DMS53 (cell line): ENCODE measurements at regions not wholly inside any gene's neighbourhood (a gene's known extent, or its start where the extent isn't known, plus 50 kb on each side); places are given as distances from the start of the nearest gene placed in this dataset.

Source experiments
- DNase-seq: peaks from one replicate; lab custom pipeline; 2025; lab: John Stamatoyannopoulos, UW

DNA sequence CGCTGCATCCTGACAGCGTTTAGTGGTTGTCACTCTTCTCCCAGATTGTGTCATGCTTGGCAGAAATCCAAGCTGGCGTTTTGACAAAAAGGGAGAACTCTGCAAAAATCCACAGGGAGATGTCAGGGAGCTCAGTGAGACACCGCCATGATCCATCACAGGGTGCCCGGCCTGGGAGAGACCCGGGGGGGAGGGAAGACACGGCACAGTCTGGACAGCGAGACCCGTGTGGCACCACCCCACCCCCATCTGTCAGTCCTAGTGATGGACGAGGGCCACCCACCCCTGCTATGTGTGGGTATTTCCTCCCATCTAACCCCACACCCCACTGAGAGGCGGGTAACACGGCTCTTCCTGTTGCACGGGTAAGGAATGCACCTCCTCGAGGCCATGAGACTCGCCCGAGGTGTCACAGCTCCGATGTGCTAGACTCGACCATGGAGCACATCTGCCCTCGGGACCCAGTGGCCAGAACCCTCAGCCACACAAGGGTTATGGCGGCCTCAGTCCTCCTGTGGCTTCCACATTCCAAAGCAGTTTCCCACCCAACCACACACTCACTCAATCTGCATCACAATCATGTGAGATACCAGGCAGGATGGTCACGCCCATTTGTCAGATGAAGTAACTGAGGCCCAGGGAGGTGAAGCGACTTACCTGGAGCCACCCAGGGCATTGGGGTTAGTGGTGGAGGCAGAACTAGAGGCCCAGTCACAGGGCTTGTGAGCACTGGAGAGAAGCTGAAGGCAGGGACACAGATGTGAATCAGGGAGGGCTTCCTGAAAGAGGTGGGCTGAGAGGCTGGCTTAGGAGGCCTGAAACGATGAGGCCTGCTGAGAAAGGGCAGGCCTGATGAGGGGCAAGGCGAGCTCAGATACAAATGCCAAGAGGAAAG, 688.5 kb downstream of the MATN1 start:
- no peak for DNase-seq

- DNase-seq: no peak
These were observed 689.2 kb downstream of the MATN1 start for GRCh38 chr1:30034105-30034626.

DNA sequence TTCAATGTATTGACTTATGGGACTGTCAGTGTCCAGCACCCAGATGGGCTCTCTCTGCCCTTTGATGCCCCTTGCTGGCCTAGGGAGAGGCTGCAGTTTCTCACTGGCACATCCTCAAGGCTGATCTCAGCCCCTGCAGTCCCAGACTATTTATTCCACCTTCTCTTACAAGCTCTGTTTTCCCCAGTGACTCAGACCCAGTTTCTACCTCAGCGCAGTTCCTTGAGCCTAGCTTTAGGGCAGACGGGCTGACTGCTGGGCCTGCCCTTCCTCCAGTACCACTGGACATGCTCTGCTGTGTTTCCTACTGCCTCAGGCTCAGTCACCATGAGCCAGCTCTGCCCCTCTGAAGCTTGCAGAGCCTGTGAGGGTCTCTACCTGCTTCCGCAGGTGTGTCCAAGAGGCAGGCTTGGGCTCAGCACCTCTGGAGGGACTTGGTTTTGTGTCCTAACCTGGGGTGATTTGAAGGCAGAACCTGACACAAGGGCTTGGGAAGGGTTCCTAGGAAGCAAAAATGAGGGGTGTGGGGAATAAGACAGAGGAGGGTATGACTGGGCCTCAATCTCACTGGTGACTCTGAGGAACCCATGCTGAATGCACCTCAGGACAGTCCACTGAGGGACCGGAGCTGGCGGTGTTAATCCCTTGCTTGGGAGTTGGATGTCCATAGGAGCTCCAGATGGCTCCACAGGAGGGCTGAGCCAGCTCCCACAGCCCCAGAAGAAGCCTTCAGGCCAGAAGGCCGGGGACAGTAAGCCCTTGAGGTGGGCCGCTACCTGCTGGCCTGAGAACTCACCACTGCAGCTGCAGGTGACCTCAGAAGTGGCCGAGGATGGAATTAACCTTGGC, 689.9 kb downstream of the MATN1 start:
- no peak for DNase-seq

DNA sequence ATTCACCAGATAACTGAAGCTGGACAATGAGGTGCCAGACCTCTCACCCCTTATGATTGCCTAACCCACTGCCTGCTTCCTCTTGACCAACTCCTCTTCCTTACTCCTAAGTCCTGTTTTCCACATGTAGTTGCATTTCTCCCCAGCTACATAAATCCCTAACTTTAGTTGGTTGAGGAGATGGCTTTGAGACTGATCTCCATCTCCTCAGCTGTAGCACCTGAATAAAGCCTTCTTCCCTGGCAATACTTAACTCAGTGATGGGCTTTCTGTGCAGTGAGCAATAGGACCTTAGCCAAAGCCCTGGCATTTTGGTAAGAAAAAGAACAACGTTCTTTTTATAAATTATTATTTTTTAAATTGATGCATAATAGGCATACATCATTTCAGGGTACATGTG, 691.1 kb downstream of the MATN1 start:
- DNase-seq: no peak

GRCh38 chr1:30029677-30030076, 693.7 kb downstream of the MATN1 start:
- no peak for DNase-seq

GRCh38 chr1:30028939-30029338, 694.4 kb downstream of the MATN1 start:
- DNase-seq: no peak

- DNase-seq: no peak
These were observed 695.1 kb downstream of the MATN1 start for GRCh38 chr1:30028283-30028682.

GRCh38 chr1:30027247-30027646, 696.1 kb downstream of the MATN1 start:
- no peak for DNase-seq

- DNase-seq: no peak
These were observed 698.8 kb downstream of the MATN1 start for GRCh38 chr1:30024411-30025195.

DNA sequence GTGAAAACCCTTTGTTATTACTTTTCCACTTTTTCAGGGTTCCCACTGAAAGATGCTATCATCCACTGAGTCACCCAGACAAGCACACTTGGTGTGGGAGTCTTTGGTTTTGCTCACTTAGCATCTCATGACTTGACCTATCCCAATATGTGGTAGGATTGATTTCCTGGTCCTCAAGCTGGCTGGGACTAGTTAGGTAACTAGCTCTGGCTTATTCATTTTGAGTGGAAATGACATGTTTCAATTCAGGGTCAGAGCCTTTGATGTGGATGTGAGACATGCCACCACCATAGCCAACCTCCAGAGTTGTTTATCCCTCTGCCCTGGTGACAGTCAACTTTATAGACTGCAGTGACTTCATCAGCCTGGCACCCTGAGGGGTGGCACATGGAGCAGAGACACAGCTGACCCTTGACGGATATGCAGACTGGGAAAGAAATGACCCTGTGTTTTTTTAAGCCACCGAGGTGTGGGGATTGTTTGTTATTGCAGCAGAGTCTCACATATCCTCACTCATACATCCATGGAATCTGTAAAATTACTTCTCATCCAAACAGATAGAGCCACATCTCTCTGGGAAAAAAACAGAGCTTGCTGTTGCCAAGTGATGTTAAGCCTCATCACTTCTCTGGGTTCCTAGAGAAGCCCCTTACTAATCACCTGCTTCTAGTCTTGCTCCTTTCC, 699.9 kb downstream of the MATN1 start:
- DNase-seq: no peak

DNA sequence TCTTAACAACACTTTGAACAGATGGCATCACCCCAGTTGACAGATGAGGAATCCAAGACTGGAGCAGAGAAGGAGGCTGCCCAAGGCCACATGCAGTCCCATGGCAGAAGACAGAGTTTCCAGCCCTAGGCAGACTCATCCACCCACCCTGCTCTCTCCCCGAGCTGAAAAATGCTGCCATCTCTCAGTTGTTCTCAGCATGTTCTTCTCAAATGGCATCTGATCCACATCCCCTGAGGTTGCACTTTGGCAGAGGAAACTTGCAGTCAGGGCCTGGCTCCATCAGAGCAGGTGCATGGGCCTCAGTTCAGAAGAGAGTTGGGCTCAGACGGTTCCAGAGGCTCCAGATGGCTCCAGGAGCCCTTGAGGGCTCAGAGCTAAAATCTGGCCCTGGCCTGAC, 709.4 kb downstream of the MATN1 start:
- DNase-seq: no peak

- DNase-seq: no peak
These were observed 710.6 kb downstream of the MATN1 start for GRCh38 chr1:30012455-30013440.

- DNase-seq: no peak
These were observed 711.4 kb downstream of the MATN1 start for GRCh38 chr1:30011970-30012369.

DNA sequence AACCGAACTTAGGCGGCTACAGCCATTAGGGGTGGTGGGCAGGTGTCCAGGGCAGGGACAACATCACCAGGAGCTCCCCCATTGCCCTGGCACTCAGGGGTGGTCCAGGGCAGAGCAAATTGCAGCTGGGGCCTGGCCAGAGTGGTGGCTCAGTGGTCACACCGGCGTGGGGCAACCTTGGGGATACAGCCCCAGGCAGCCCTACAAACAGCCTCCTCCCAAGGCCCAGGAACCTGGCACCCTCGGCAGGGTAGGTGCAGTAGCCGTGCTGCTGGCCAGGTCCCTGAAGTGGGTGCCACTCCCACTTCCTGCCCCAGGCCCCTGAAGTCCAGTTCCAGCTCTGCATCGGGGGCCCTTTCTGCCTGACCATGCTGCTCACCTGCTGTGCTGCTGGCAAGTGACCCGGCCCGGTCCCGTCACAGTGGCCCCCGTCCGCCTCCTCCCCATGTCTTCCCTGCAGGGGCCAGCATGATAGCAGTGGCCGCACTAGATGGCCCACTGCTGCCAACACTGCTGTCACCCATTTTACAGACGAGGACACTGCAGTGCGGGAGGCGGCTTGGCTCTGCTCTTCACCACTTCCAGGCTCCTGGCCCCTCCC, 712.8 kb downstream of the MATN1 start:
- no peak for DNase-seq

DNA sequence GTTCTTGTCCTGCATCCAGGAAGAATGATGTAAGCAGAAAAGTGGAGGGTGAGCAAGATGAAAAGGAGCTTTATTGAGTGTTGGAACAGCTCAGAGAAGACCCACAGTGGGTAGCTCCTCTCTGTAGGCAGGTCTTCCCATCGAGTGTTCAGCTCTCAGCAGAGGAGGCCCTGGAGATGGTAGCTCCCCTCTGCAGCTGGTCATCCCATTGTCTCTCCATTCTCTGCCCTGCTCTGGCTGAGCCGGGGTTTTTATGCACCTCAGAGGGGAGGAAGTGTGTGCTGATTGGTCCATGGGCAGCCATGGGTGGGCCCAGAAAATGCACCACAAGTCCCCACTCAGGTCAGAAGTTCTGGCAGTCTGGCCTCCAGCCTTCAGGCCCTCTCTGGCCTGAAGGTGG, 713.7 kb downstream of the MATN1 start:
- DNase-seq: no peak

DNA sequence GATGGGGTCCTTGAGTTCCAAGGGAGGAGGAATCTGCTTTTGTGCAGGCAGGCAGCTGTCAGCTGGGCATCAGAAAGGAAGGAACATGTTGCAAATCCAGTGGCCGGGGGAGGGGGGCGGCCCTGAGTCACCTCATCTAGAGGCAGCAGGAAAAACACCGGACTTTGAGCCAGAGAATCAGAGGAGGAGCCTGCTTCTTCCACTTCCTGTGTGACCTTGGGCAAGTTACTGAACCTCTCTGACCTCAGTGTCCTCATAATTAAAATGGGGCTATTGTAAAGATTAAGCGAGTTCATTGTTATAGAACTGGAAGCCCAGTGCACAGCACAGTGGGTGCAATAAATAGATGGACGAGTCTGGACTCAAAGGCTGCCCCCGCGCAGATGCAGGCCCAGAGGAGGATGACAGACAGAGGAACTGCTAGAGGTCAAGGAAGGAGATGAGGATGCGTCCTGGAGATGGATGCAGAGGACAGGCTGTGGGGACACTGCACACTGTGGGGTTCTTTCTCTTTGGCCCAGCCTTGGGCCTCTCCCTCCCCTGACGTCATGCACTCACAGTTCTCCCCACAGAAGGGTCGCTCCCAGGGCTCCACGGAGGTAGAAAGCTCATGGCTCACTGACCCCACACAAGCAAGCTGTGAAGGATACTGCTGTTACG, 714.3 kb downstream of the MATN1 start:
- no peak for DNase-seq

DNA sequence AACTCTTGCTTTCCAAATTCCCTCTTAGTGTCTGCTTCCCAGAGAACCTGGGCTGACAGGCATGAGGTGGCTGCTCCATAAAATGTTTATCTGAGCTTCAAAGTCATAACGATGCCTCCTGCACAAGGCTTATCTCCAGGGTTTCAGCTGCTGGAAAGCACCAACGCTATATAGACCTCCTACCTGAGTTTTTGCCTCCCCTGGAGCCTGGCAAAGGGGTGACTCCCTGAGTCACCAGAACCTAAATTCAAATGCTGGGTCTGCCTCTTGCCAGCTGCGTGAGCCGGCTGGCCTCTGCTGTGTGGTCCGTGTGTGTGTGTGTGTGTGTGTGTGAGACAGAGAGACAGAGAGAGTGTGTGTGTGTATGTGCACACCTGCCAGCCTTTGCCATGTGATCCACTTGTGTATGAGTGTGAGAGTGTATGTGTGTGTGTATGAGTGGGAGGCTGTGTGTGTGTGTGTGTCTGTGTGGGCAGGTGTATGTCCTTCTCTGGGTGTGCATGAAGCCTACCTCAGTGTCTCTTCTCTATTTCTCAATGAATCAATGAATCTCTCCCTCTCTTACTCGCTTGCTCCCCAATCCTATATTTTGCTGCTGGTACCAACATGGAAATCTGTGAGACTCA, 714.9 kb downstream of the MATN1 start:
- DNase-seq: no peak

DNA sequence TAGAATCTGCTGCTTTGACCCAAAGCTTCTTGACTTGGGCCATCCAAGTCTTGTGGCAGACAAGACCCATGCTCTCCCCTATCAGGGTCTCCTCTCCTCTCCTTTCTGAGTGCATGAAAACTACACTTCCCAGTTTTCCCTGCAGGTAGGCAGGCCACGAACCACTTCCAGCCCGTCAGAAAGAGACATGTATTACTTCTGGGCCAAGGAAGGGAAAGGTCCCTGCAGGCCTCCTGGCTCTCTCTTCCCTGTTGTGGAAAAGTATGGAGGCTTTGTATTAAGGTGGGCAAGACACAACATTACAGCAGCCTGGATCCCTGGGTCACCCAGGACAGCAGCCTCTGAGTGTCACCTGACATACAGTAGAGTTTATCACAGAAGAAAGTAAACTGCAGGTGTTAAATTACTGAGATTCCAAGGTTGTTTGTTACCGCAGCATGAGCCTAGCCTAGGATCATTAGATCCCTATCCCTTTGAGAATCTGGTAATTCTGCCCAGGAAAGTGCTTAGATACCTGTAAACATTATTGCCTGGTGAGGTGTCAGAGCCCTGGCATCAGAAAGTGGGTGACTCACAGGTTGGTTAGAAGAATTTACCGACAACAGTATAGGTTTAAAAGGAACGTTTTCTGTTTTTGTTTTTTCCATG, 717.3 kb downstream of the MATN1 start:
- no peak for DNase-seq

- DNase-seq: no peak
These were observed 721.7 kb downstream of the MATN1 start for GRCh38 chr1:30001732-30002039.
